Neural cell (in vitro differentiated cells): ENCODE measurements at regions not wholly inside any gene's neighbourhood (a gene's known extent, or its start where the extent isn't known, plus 50 kb on each side); places are given as distances from the start of the nearest gene placed in this dataset.

Experiments
- CTCF ChIP-seq: fragments of 450-650 bp; IDR thresholded peaks from 2 replicates; pipeline ENCODE4 v1.5.1; 2014; ENCODE audit warnings: antibody characterized with exemption, mild to moderate bottlenecking, moderate library complexity; ENCODE audit not compliant: poor library complexity, severe bottlenecking
- EP300 ChIP-seq: fragments of 450-650 bp; conservative IDR thresholded peaks from 2 replicates; pipeline ENCODE4 v1.6.1; 2014; ENCODE audit warnings: antibody characterized with exemption, mild to moderate bottlenecking, moderate library complexity; ENCODE audit not compliant: poor library complexity, severe bottlenecking
- EZH2 ChIP-seq: fragments of 200-600, 300-800 bp; shearing (Covaris generic), sonication (generic); IDR thresholded peaks from 2 replicates; pipeline ENCODE4 v1.6.1; 2014; ENCODE audit warnings: antibody characterized with exemption, low read length, borderline replicate concordance, mild to moderate bottlenecking; ENCODE audit not compliant: insufficient read depth, poor library complexity, severe bottlenecking
- POLR2AphosphoS5 ChIP-seq: IDR thresholded peaks from 2 replicates; pipeline ENCODE4 v1.6.1; 2012
- RAD21 ChIP-seq: fragments of 450-650 bp; conservative IDR thresholded peaks from 2 replicates; pipeline ENCODE4 v1.6.1; 2014; ENCODE audit warnings: antibody characterized with exemption, mild to moderate bottlenecking, moderate library complexity
- REST ChIP-seq: IDR thresholded peaks from 2 replicates; pipeline ENCODE4 v1.6.1; 2012; ENCODE audit warnings: borderline replicate concordance
- SMC3 ChIP-seq: fragments of 450-650 bp; conservative IDR thresholded peaks from 2 replicates; pipeline ENCODE4 v1.6.1; 2014; ENCODE audit warnings: antibody characterized with exemption, mild to moderate bottlenecking, moderate library complexity; ENCODE audit not compliant: poor library complexity
- TAF1 ChIP-seq: IDR thresholded peaks from 2 replicates; pipeline ENCODE4 v1.6.1; 2012; ENCODE audit warnings: low read depth

GRCh38 chr22:27443306-27443705 is 358.2 kb downstream of the MN1 start:
- no peak for TF ChIP-seq EZH2
- no peak for TF ChIP-seq CTCF
- no peak for TF ChIP-seq REST
- TF ChIP-seq POLR2AphosphoS5, result no peak
- no peak for TF ChIP-seq TAF1
- TF ChIP-seq RAD21, result no peak
- TF ChIP-seq EP300, result no peak
- TF ChIP-seq SMC3, result no peak
